SK-N-SH (cell line): ENCODE measurements at regions not wholly inside any gene's neighbourhood (a gene's known extent, or its start where the extent isn't known, plus 50 kb on each side); places are given as distances from the start of the nearest gene placed in this dataset.

ENCODE experiments used
- CTCF ChIA-PET: fragments of 300-600, 350-600 bp; formaldehyde crosslinking; extraction: SDS; loops from one replicate; lab custom pipeline; 2021; lab: Yijun Ruan, JAX
- POLR2A ChIA-PET: fragments of 350-600 bp; sonication (Branson Sonifier 250); formaldehyde crosslinking; extraction: SDS; loops from one replicate; lab custom pipeline; 2020; ENCODE audit warnings: antibody characterized with exemption, inconsistent platforms; lab: Yijun Ruan, JAX
- DNase-seq: peaks from one replicate; pipeline ENCODE4 v3.0.0; 2012
- H2AFZ ChIP-seq: fragments of 200-600 bp; sonication (generic); 2 replicates; pipeline ENCODE4 v1.8.1; 2016; ENCODE audit warnings: antibody characterized with exemption, mild to moderate bottlenecking, low read depth
- H3F3A ChIP-seq: fragments of 200-600 bp; sonication (generic); replicated peaks from 2 replicates; pipeline ENCODE3; 2016; ENCODE audit warnings: antibody characterized with exemption, mild to moderate bottlenecking; ENCODE audit not compliant: insufficient read depth
- H3K27ac ChIP-seq, 2 experiments: fragments of 200-500 bp in 1 of 2; fragments of 200-600 bp in 1 of 2; sonication (Bioruptor generic) in 1 of 2; sonication (generic), shearing (Covaris generic) in 1 of 2; 2 replicates each; pipeline versions ENCODE4 v1.5.1 to v1.6.1; 2014 to 2016; ENCODE audit warnings: low read depth in 2 of 2, inconsistent platforms in 1 of 2, low read length in 1 of 2, mild to moderate bottlenecking in 1 of 2, mixed read lengths in 1 of 2
- H3K27me3 ChIP-seq: fragments of 200-600 bp; sonication (generic), shearing (Covaris generic); 2 replicates; pipeline ENCODE4 v1.6.1; 2016; ENCODE audit warnings: mixed run types; ENCODE audit not compliant: insufficient read depth
- H3K36me3 ChIP-seq, 2 experiments: fragments of 200-500 bp in 1 of 2; fragments of 200-600 bp in 1 of 2; sonication (Bioruptor generic) in 1 of 2; sonication (generic) in 1 of 2; replicated peaks in 1 of 2; 2 replicates each; pipeline versions ENCODE3 to v1.5.1; 2014 to 2016; ENCODE audit warnings: low read length in 1 of 2, mild to moderate bottlenecking in 1 of 2; ENCODE audit not compliant: insufficient read depth in 2 of 2, control insufficient read depth in 1 of 2
- H3K4me1 ChIP-seq, 2 experiments: fragments of 200-500 bp in 1 of 2; fragments of 200-600 bp in 1 of 2; sonication (Bioruptor generic) in 1 of 2; sonication (generic), shearing (Covaris generic) in 1 of 2; 2 replicates each; pipeline versions ENCODE4 v1.5.1 to v1.6.1; 2014 to 2016; ENCODE audit warnings: low read depth in 1 of 2, low read length in 1 of 2, mixed run types in 1 of 2; ENCODE audit not compliant: insufficient read depth in 2 of 2, control insufficient read depth in 1 of 2
- H3K4me2 ChIP-seq: fragments of 200-600 bp; sonication (generic), shearing (Covaris generic); 2 replicates; pipeline ENCODE4 v1.6.1; 2017; ENCODE audit warnings: mixed run types
- H3K4me3 ChIP-seq, 2 experiments: fragments of 200-500 bp in 1 of 2; fragments of 200-600 bp in 1 of 2; sonication (Bioruptor generic) in 1 of 2; sonication (generic), shearing (Covaris generic) in 1 of 2; 2 replicates each; pipeline versions ENCODE4 v1.5.1 to v1.8.1; 2014 to 2016; ENCODE audit warnings: low read depth in 2 of 2, inconsistent platforms in 1 of 2, low read length in 1 of 2, mild to moderate bottlenecking in 1 of 2, mixed read lengths in 1 of 2, moderate library complexity in 1 of 2
- H3K79me2 ChIP-seq: fragments of 200-600 bp; sonication (generic); 2 replicates; pipeline ENCODE4 v1.8.1; 2017; ENCODE audit warnings: mild to moderate bottlenecking; ENCODE audit not compliant: insufficient read depth
- H3K9ac ChIP-seq: fragments of 200-600 bp; sonication (generic); 2 replicates; pipeline ENCODE4 v1.6.1; 2017; ENCODE audit warnings: mixed run types
- H3K9me2 ChIP-seq: fragments of 200-600 bp; sonication (generic); 2 replicates; pipeline ENCODE4 v1.6.1; 2017; ENCODE audit warnings: mixed run types
- H3K9me3 ChIP-seq: fragments of 200-600 bp; sonication (generic); 2 replicates; pipeline ENCODE4 v1.6.1; 2017; ENCODE audit warnings: mixed run types, mild to moderate bottlenecking, moderate library complexity
- H4K20me1 ChIP-seq: fragments of 200-600 bp; sonication (generic); 2 replicates; pipeline ENCODE4 v1.6.1; 2017; ENCODE audit warnings: mild to moderate bottlenecking, mixed run types; ENCODE audit not compliant: insufficient read depth
- CHD2 ChIP-seq: fragments of 150-350 bp; IDR thresholded peaks from 2 replicates; pipeline ENCODE4 v1.6.1; 2018; ENCODE audit warnings: low read length; ENCODE audit not compliant: partially characterized antibody
- GATA2 ChIP-seq: sonication (generic); formaldehyde crosslinking; IDR thresholded peaks from 2 replicates; pipeline ENCODE4 v1.5.0; 2020; ENCODE audit warnings: mild to moderate bottlenecking, missing genetic modification reagents
- MXI1 ChIP-seq: IDR thresholded peaks from 2 replicates; pipeline ENCODE4 v1.6.1; 2012; ENCODE audit warnings: mild to moderate bottlenecking, low read depth, low read length, improper control_type of control experiment
- NFIC ChIP-seq: IDR thresholded peaks from 2 replicates; pipeline ENCODE4 v1.4.0; 2012; ENCODE audit warnings: borderline replicate concordance
- NRF1 ChIP-seq: IDR thresholded peaks from 2 replicates; pipeline ENCODE4 v1.6.1; 2012; ENCODE audit warnings: low read depth, mild to moderate bottlenecking, low read length
- POLR2AphosphoS5 ChIP-seq: IDR thresholded peaks from 2 replicates; pipeline ENCODE4 v1.6.1; 2012; ENCODE audit warnings: low read depth, low read length
- RAD21 ChIP-seq: IDR thresholded peaks from 2 replicates; pipeline ENCODE4 v1.6.1; 2012; ENCODE audit warnings: mild to moderate bottlenecking, low read length
- RXRA ChIP-seq: IDR thresholded peaks from 2 replicates; pipeline ENCODE4 v1.4.0; 2012; ENCODE audit warnings: low read depth, mild to moderate bottlenecking, borderline replicate concordance
- TCF12 ChIP-seq: IDR thresholded peaks from 2 replicates; pipeline ENCODE4 v1.4.0; 2012
- YY1 ChIP-seq: IDR thresholded peaks from 2 replicates; pipeline ENCODE4 v1.4.0; 2012; ENCODE audit warnings: low read depth, mild to moderate bottlenecking
- WGBS: methylation state at CpG from one replicate; pipeline ENCODE4 v1.1.6; 2017; ENCODE audit warnings: low lambda C conversion rate; 5-methylcytosine and 5-hydroxymethylcytosine counted together
- TF ChIP-seq, protein P1 (sequence below): IDR thresholded peaks from 2 replicates; pipeline ENCODE4; 2012
- TF ChIP-seq, protein P2 (sequence below): IDR thresholded peaks from 2 replicates; pipeline ENCODE4 v1.6.1; 2012; ENCODE audit warnings: mild to moderate bottlenecking, low read depth, low read length, moderate library complexity

DNA sequence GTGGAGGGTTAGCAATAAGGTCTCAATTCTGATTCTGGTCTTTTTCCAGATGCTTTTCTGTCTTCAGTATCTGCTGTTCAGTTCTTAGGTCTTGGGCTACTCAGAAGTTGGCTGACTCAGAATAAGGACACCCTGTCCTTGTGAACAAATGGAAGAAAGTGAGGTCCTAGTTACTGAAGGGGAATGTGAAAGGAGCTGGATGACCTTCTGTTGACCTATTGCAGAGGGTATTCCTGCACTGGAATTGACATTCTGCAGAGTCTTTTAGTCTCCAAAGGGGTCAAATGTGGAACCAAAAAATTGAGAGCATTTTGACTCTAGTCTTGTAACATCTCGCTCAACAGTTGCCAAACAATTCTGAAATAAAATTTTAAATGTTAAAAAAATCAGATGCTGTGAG lies 63.0 kb downstream of the CCR1 start:
- H3K9ac ChIP-seq: no peak overlapping the region
- 0% methylated on average over 1 of the region's 1 CpG for WGBS
- H3K4me2 ChIP-seq: no peak overlapping the region
- H2AFZ ChIP-seq: no peak overlapping the region
- no peaks in the 10 kb centered on the region for H3K9me3 ChIP-seq
- ChIA-PET POLR2A (no interaction called here), CTCF (no interaction called here)
- no peaks in the 10 kb centered on the region for H3F3A ChIP-seq
- DNase-seq: no peak
- no peak overlapping the region for H3K4me3 ChIP-seq
- no peaks in the 10 kb centered on the region for H3K36me3 ChIP-seq
- H4K20me1 ChIP-seq: no peaks in the 10 kb centered on the region
- H3K27me3 ChIP-seq: peaks cover 10% of the 10 kb centered on the region; the same call in 1 of the 2 replicates
- no peaks in the 10 kb centered on the region for H3K4me1 ChIP-seq
- no peaks in the 10 kb centered on the region for H3K9me2 ChIP-seq
- TF ChIP-seq, protein P1, sequence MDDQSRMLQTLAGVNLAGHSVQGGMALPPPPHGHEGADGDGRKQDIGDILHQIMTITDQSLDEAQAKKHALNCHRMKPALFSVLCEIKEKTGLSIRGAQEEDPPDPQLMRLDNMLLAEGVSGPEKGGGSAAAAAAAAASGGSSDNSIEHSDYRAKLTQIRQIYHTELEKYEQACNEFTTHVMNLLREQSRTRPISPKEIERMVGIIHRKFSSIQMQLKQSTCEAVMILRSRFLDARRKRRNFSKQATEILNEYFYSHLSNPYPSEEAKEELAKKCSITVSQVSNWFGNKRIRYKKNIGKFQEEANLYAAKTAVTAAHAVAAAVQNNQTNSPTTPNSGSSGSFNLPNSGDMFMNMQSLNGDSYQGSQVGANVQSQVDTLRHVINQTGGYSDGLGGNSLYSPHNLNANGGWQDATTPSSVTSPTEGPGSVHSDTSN: no peak
- TF ChIP-seq RXRA (no peak), YY1 (no peak), NFIC (no peak), TCF12 (no peak), RAD21 (no peak), GATA2 (CRISPR knock-in tag) (no peak), MXI1 (no peak)
- TF ChIP-seq, protein P2, sequence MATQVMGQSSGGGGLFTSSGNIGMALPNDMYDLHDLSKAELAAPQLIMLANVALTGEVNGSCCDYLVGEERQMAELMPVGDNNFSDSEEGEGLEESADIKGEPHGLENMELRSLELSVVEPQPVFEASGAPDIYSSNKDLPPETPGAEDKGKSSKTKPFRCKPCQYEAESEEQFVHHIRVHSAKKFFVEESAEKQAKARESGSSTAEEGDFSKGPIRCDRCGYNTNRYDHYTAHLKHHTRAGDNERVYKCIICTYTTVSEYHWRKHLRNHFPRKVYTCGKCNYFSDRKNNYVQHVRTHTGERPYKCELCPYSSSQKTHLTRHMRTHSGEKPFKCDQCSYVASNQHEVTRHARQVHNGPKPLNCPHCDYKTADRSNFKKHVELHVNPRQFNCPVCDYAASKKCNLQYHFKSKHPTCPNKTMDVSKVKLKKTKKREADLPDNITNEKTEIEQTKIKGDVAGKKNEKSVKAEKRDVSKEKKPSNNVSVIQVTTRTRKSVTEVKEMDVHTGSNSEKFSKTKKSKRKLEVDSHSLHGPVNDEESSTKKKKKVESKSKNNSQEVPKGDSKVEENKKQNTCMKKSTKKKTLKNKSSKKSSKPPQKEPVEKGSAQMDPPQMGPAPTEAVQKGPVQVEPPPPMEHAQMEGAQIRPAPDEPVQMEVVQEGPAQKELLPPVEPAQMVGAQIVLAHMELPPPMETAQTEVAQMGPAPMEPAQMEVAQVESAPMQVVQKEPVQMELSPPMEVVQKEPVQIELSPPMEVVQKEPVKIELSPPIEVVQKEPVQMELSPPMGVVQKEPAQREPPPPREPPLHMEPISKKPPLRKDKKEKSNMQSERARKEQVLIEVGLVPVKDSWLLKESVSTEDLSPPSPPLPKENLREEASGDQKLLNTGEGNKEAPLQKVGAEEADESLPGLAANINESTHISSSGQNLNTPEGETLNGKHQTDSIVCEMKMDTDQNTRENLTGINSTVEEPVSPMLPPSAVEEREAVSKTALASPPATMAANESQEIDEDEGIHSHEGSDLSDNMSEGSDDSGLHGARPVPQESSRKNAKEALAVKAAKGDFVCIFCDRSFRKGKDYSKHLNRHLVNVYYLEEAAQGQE: no peak
- H3K27ac ChIP-seq: no peak overlapping the region
- H3K79me2 ChIP-seq: no peaks in the 10 kb centered on the region

DNA sequence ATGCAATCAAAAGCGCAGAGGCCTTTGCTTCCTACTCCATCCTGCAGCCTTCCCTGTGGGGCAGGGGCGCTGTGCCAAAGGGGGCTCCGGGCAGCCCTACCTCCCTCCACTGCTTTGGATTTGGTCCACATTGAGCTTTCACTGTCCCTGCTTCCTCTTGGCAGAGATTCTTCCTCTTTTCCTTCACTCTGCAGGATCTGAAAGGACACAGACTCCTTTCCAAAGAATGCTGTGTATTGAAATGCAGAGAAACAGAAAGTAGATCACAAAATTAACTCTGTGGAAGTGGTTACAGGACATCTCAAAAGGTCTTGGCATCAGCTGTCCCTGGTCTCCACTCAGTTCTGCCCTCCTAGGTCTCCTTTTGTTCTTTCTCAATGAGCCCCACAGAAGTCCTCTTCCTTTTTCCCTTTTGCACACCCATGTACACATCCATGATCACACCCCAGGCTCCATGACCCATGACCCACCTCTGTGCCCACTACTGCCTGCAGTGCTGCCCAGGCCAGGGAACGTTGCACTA lies 64.1 kb downstream of the CCR1 start:
- Histone ChIP-seq H4K20me1 (no peaks in the 10 kb centered on the region), H3K4me2 (no peak overlapping the region), H2AFZ (no peak overlapping the region), H3K27ac (no peak overlapping the region), H3K9me2 (no peaks in the 10 kb centered on the region), H3K4me3 (no peak overlapping the region), H3K9me3 (no peaks in the 10 kb centered on the region), H3K79me2 (no peaks in the 10 kb centered on the region), H3K4me1 (no peaks in the 10 kb centered on the region), H3K9ac (no peak overlapping the region), H3K36me3 (no peaks in the 10 kb centered on the region), H3K27me3 (peaks cover 10% of the 10 kb centered on the region; the same call in 1 of the 2 replicates), H3F3A (no peaks in the 10 kb centered on the region)
- CTCF ChIA-PET: no interaction called here
- no peak for DNase-seq
- no peak for TF ChIP-seq CHD2
- no peak for TF ChIP-seq NRF1
- no peak for TF ChIP-seq POLR2AphosphoS5
- POLR2A ChIA-PET: no interaction called here
- WGBS: 16% methylated on average over 4 of the region's 4 CpGs
